ENCODE measurements at regions not wholly inside any gene's neighbourhood (a gene's known extent, or its start where the extent isn't known, plus 50 kb on each side); places are given as distances from the start of the nearest gene placed in this dataset.

GRCh38 chr6:71457929-71458328 lies 169.3 kb downstream of the OGFRL1 start:
- TF ChIP-seq POLR2AphosphoS5 (IDR thresholded peaks at IDR 0.05; ENCODE audit: insufficient read depth in 1 of 2, low read depth in 1 of 2) (no peak), CTCF (IDR thresholded peaks at IDR 0.05) (no peak)
